H1 (cell line): ENCODE measurements at regions not wholly inside any gene's neighbourhood (a gene's known extent, or its start where the extent isn't known, plus 50 kb on each side); places are given as distances from the start of the nearest gene placed in this dataset.

Experiments
- CTCF ChIA-PET: fragments of 300-600 bp; sonication (Branson Sonifier 250); formaldehyde crosslinking; loops from one replicate; lab custom pipeline; 2021; ENCODE audit not compliant: partially characterized antibody; lab: Charles Lee
- POLR2A ChIA-PET: fragments of 300-600 bp; sonication (Branson Sonifier 250); formaldehyde crosslinking; loops from one replicate; lab custom pipeline; 2021; ENCODE audit warnings: inconsistent platforms; ENCODE audit not compliant: partially characterized antibody; lab: Charles Lee
- DNase-seq, 2 experiments: peaks; one replicate each; pipeline versions ENCODE4 v3.0.0 to v3.0.0-alpha.2; 2010 to 2022; ENCODE audit warnings: low spot score in 2 of 2, low read depth in 1 of 2, mixed read lengths in 1 of 2
- FAIRE-seq: peaks from 2 replicates; lab custom pipeline; 2011; peaks lifted over from hg19 to GRCh38; lab: Jason Lieb, UNC
- H2AFZ ChIP-seq: 2 replicates; pipeline ENCODE4 v1.8.1; 2012; ENCODE audit warnings: low read length, inconsistent platforms
- H2AK5ac ChIP-seq: 2 replicates; pipeline ENCODE4 v1.6.1; 2013; ENCODE audit warnings: low read depth, low read length
- H2BK120ac ChIP-seq: replicated peaks from 2 replicates; pipeline ENCODE3; 2013; ENCODE audit warnings: low read depth, low read length, inconsistent platforms
- H2BK12ac ChIP-seq: 2 replicates; pipeline ENCODE4 v1.6.1; 2013; ENCODE audit warnings: low read depth, low read length
- H2BK15ac ChIP-seq: 2 replicates; pipeline ENCODE4 v1.6.1; 2013; ENCODE audit warnings: low read length
- H2BK20ac ChIP-seq: 2 replicates; pipeline ENCODE4 v1.6.1; 2013; ENCODE audit warnings: low read length
- H2BK5ac ChIP-seq: 2 replicates; pipeline ENCODE4 v1.6.1; 2013; ENCODE audit warnings: low read depth, low read length
- H3K14ac ChIP-seq: 2 replicates; pipeline ENCODE4 v1.6.1; 2013; ENCODE audit warnings: inconsistent platforms; ENCODE audit not compliant: insufficient read length
- H3K18ac ChIP-seq: 2 replicates; pipeline ENCODE4 v1.6.1; 2013; ENCODE audit warnings: low read length; ENCODE audit errors: extremely low read depth
- H3K23ac ChIP-seq: 2 replicates; pipeline ENCODE4 v1.6.1; 2013; ENCODE audit warnings: inconsistent platforms; ENCODE audit not compliant: insufficient read length
- H3K23me2 ChIP-seq: 2 replicates; pipeline ENCODE4 v1.6.1; 2013; ENCODE audit warnings: low read depth, low read length
- H3K27ac ChIP-seq: 2 replicates; pipeline ENCODE4 v1.6.1; 2011; ENCODE audit warnings: low read depth, low read length, inconsistent platforms
- H3K27me3 ChIP-seq, 4 experiments: replicated peaks in 1 of 4; 1 replicate in 1 of 4; 2 replicates in 3 of 4; pipeline versions ENCODE4 v1.6.1 to v1.8.1; 2011 to 2013; ENCODE audit warnings: low read length in 3 of 4, mild to moderate bottlenecking in 3 of 4, inconsistent platforms in 2 of 4, mixed read lengths in 2 of 4, moderate library complexity in 1 of 4; ENCODE audit not compliant: control insufficient read depth in 3 of 4, insufficient read depth in 3 of 4; ENCODE audit errors: extremely low read depth in 1 of 4
- H3K36me3 ChIP-seq, 4 experiments: 2 replicates each; pipeline versions ENCODE4 v1.6.1 to v1.8.1; 2011 to 2013; ENCODE audit warnings: mild to moderate bottlenecking in 4 of 4, low read length in 3 of 4, moderate library complexity in 2 of 4, control low read depth in 1 of 4, inconsistent platforms in 1 of 4; ENCODE audit not compliant: insufficient read depth in 4 of 4, control insufficient read depth in 2 of 4
- H3K4ac ChIP-seq: replicated peaks from 2 replicates; pipeline ENCODE3; 2013; ENCODE audit warnings: low read length, low read depth, mixed read lengths, inconsistent platforms; ENCODE audit not compliant: insufficient read length
- H3K4me1 ChIP-seq, 4 experiments: replicated peaks in 1 of 4; 1 replicate in 1 of 4; 2 replicates in 3 of 4; pipeline versions ENCODE4 v1.6.1 to v1.8.1; 2011 to 2013; ENCODE audit warnings: low read length in 3 of 4, inconsistent platforms in 2 of 4, mixed read lengths in 1 of 4; ENCODE audit not compliant: insufficient read depth in 4 of 4, control insufficient read depth in 3 of 4
- H3K4me2 ChIP-seq, 2 experiments: 2 replicates each; pipeline versions ENCODE4 v1.6.1 to v1.8.1; 2011 to 2013; ENCODE audit warnings: low read depth in 2 of 2, low read length in 2 of 2, control low read depth in 1 of 2, inconsistent platforms in 1 of 2, mild to moderate bottlenecking in 1 of 2; ENCODE audit not compliant: insufficient read depth in 1 of 2
- H3K4me3 ChIP-seq, 4 experiments: fragments of 200-600, 300-600 bp in 1 of 4; sonication (generic), shearing (Covaris generic), sonication (Bioruptor Twin) in 1 of 4; 2 replicates each; pipeline versions ENCODE4 v1.5.1 to v1.8.1; 2011 to 2016; ENCODE audit warnings: low read length in 4 of 4, low read depth in 3 of 4, control low read depth in 2 of 4, inconsistent platforms in 2 of 4, mild to moderate bottlenecking in 2 of 4, mixed read lengths in 1 of 4, moderate library complexity in 1 of 4; ENCODE audit not compliant: insufficient read depth in 2 of 4; ENCODE audit errors: extremely low read depth in 1 of 4
- H3K56ac ChIP-seq: replicated peaks from 2 replicates; pipeline ENCODE3; 2013; ENCODE audit warnings: low read depth, mild to moderate bottlenecking, mixed read lengths, low read length, inconsistent platforms; ENCODE audit not compliant: insufficient read length
- H3K79me1 ChIP-seq: 2 replicates; pipeline ENCODE4 v1.6.1; 2013; ENCODE audit warnings: low read depth, low read length, control low read depth
- H3K79me2 ChIP-seq, 2 experiments: 2 replicates each; pipeline versions ENCODE4 v1.6.1 to v1.8.1; 2012 to 2013; ENCODE audit warnings: low read length in 2 of 2, mild to moderate bottlenecking in 2 of 2, inconsistent platforms in 1 of 2; ENCODE audit not compliant: insufficient read depth in 2 of 2, control insufficient read depth in 1 of 2
- H3K9ac ChIP-seq, 4 experiments: replicated peaks in 1 of 4; 1 replicate in 1 of 4; 2 replicates in 3 of 4; pipeline versions ENCODE4 v1.6.1 to v1.8.1; 2011 to 2013; ENCODE audit warnings: low read depth in 3 of 4, low read length in 3 of 4, control low read depth in 2 of 4, mild to moderate bottlenecking in 2 of 4, moderate library complexity in 2 of 4, inconsistent platforms in 1 of 4; ENCODE audit errors: extremely low read depth in 1 of 4
- H3K9me3 ChIP-seq, 2 experiments: 2 replicates each; pipeline versions ENCODE4 v1.6.1 to v1.8.1; 2012 to 2013; ENCODE audit warnings: mild to moderate bottlenecking in 2 of 2, moderate library complexity in 2 of 2, control low read depth in 1 of 2, inconsistent platforms in 1 of 2, low read depth in 1 of 2, low read length in 1 of 2, mixed read lengths in 1 of 2; ENCODE audit not compliant: insufficient read depth in 2 of 2
- H4K20me1 ChIP-seq, 2 experiments: replicated peaks in 1 of 2; 2 replicates each; pipeline versions ENCODE3 to v1.8.1; 2011 to 2013; ENCODE audit warnings: inconsistent platforms in 2 of 2, low read length in 2 of 2, mild to moderate bottlenecking in 1 of 2; ENCODE audit not compliant: insufficient read depth in 2 of 2, control insufficient read depth in 1 of 2
- H4K5ac ChIP-seq: 2 replicates; pipeline ENCODE4 v1.6.1; 2013; ENCODE audit warnings: low read length, low read depth, mixed read lengths, inconsistent platforms; ENCODE audit not compliant: insufficient read length
- H4K8ac ChIP-seq: 2 replicates; pipeline ENCODE4 v1.8.0; 2013; ENCODE audit warnings: mild to moderate bottlenecking, moderate library complexity, low read length, inconsistent platforms; ENCODE audit not compliant: insufficient read depth; ENCODE audit errors: extremely low read depth
- H4K91ac ChIP-seq: replicated peaks from 2 replicates; pipeline ENCODE3; 2013; ENCODE audit warnings: low read length, mixed read lengths, inconsistent platforms; ENCODE audit not compliant: insufficient read length
- KDM5A ChIP-seq: fragments of 200-600 bp; IDR thresholded peaks from 2 replicates; pipeline ENCODE4 v1.7.1; 2012; ENCODE audit warnings: mild to moderate bottlenecking, low read length, inconsistent platforms, mixed read lengths
- SIX5 ChIP-seq: IDR thresholded peaks from 2 replicates; pipeline ENCODE4 v1.6.1; 2011; ENCODE audit warnings: mild to moderate bottlenecking, low read depth, low read length
- WGBS, 2 experiments: shearing (Covaris generic) in 1 of 2; methylation state at CpG; one replicate each; pipeline versions ENCODE4 v1.1.6 to v1.1.7; 2013 to 2015; ENCODE audit warnings: low lambda C conversion rate in 2 of 2, mixed read lengths in 2 of 2, inconsistent platforms in 1 of 2, low coverage in 1 of 2, missing lambda C conversion rate in 1 of 2; ENCODE audit not compliant: insufficient replicate concordance in 2 of 2, insufficient coverage in 1 of 2, insufficient read length in 1 of 2; ENCODE audit errors: extremely low coverage in 1 of 2, missing lambda C conversion rate in 1 of 2; 5-methylcytosine and 5-hydroxymethylcytosine counted together
- TF ChIP-seq, protein P1 (sequence below): IDR thresholded peaks from 2 replicates; pipeline ENCODE4 v1.6.1; 2012; ENCODE audit warnings: inconsistent platforms

DNA sequence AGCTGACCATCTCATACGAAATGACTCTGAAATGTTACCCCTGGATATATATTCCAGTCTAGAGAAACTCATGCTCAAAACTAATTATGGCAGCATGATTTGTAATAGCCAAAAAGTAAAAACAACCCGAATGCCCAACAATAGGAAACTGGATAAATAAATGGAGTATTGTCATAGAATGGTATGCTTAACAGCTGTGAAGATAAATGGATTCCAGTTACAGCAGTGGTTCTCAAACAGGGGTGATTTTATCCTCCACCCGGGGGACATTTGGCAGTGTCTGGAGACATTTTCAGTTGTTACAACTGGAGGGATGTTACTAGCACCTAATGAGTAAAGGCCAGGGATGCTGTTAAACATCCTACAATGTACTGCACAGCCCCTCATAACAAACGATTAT is 52.3 kb upstream of the PIAS1 start:
- H3K4me2 ChIP-seq, result no peak overlapping the region
- H3K18ac ChIP-seq, result no peak overlapping the region
- no peak overlapping the region for H2BK12ac ChIP-seq
- no peaks in the 10 kb centered on the region for H3K36me3 ChIP-seq
- WGBS, 2 experiments, result 87% methylated on average over 4 of the region's 4 CpGs; no CpG with 5 or more reads in 1 of the 2 experiments
- FAIRE-seq (no peak), DNase-seq (no peak)
- no peak overlapping the region; the same call in 1 of the 2 replicates for H4K8ac ChIP-seq
- no peak overlapping the region for H3K14ac ChIP-seq
- H2BK120ac ChIP-seq, result no peak overlapping the region
- no peak overlapping the region for H3K4ac ChIP-seq
- no peaks in the 10 kb centered on the region for H3K27me3 ChIP-seq
- H2AK5ac ChIP-seq, result no peak overlapping the region
- H3K56ac ChIP-seq, result no peak overlapping the region
- H3K9ac ChIP-seq, result no peak overlapping the region
- H3K23ac ChIP-seq, result no peak overlapping the region
- no peaks in the 10 kb centered on the region for H3K23me2 ChIP-seq
- H3K4me3 ChIP-seq, result no peak overlapping the region
- H3K9me3 ChIP-seq, result peaks cover 0 to 5% of the 10 kb centered on the region in 2 experiments; a peak in 1 of 4 replicates
- H3K27ac ChIP-seq, result no peak overlapping the region
- POLR2A ChIA-PET, result no interaction called here
- no peak overlapping the region for H2BK5ac ChIP-seq
- no peak overlapping the region for H4K91ac ChIP-seq
- no peak overlapping the region for H4K5ac ChIP-seq
- H2BK15ac ChIP-seq, result no peak overlapping the region
- no peak overlapping the region for H2AFZ ChIP-seq
- H3K79me1 ChIP-seq, result no peaks in the 10 kb centered on the region
- TF ChIP-seq, protein P1, sequence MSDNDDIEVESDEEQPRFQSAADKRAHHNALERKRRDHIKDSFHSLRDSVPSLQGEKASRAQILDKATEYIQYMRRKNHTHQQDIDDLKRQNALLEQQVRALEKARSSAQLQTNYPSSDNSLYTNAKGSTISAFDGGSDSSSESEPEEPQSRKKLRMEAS, result no peak
- TF ChIP-seq KDM5A (no peak), SIX5 (no peak)
- CTCF ChIA-PET, result no interaction called here
- H4K20me1 ChIP-seq, result no peaks in the 10 kb centered on the region
- H3K79me2 ChIP-seq, result no peaks in the 10 kb centered on the region
- H2BK20ac ChIP-seq, result no peak overlapping the region
- no peaks in the 10 kb centered on the region for H3K4me1 ChIP-seq
